A549 (cell line): ENCODE measurements at regions not wholly inside any gene's neighbourhood (a gene's known extent, or its start where the extent isn't known, plus 50 kb on each side); places are given as distances from the start of the nearest gene placed in this dataset.
A peak's percentile ranks its signal among the peaks of the same experiment; 100 is the strongest.
"Not testable (repeated sequence)": the region's sequence is repeated elsewhere in the genome, so short reads cannot be mapped to it uniquely, and the experiment has no call there.

Experiments used
- ATAC-seq, 2 experiments: fragments of 200-7000 bp in 1 of 2; fragments of >200 bp in 1 of 2; cut with Nextera tagmentation in 1 of 2; cut with Tn5 transposase in 1 of 2; 3 replicates each; pipeline versions ENCODE4 v1.8.0 to v1.9.1; 2018 to 2020; ENCODE audit warnings: mild to moderate bottlenecking in 1 of 2, moderate library complexity in 1 of 2
- CTCF ChIA-PET: fragments of 300-600 bp; sonication (Branson Sonifier 250); formaldehyde crosslinking; extraction: SDS; loops from one replicate; lab custom pipeline; 2021; ENCODE audit warnings: antibody characterized with exemption, inconsistent platforms; lab: Yijun Ruan, JAX
- POLR2A ChIA-PET: fragments of 350-600 bp; formaldehyde crosslinking; extraction: SDS; loops from one replicate; lab custom pipeline; 2021; ENCODE audit warnings: antibody characterized with exemption, inconsistent platforms; lab: Yijun Ruan, JAX
- DNase-seq, 2 experiments: peaks; one replicate each; pipeline versions ENCODE4 v3.0.0 to v3.0.0-alpha.2; 2011 to 2016; ENCODE audit warnings: low read depth in 1 of 2, low spot score in 1 of 2
- FAIRE-seq: peaks from 2 replicates; lab custom pipeline; 2011; peaks lifted over from hg19 to GRCh38; lab: Jason Lieb, UNC
- H3K27ac ChIP-seq, 2 experiments: fragments of >200 bp; sonication (Bioruptor Twin); formaldehyde crosslinking; 3 replicates each; pipeline ENCODE4 v1.5.1; 2016 to 2017
- H3K4me1 ChIP-seq: fragments of >200 bp; sonication (Bioruptor Twin); formaldehyde crosslinking; 3 replicates; pipeline ENCODE4 v1.6.1; 2016
- H3K4me2 ChIP-seq: fragments of >200 bp; sonication (Bioruptor Twin); formaldehyde crosslinking; 3 replicates; pipeline ENCODE4 v1.6.1; 2016
- H3K4me3 ChIP-seq: fragments of >200 bp; sonication (Bioruptor Twin); formaldehyde crosslinking; 3 replicates; pipeline ENCODE4 v1.5.1; 2016
- H3K9me3 ChIP-seq: fragments of >200 bp; sonication (Bioruptor Twin); formaldehyde crosslinking; 3 replicates; pipeline ENCODE4 v1.6.1; 2016
- CBX2 ChIP-seq: fragments of 200-600 bp; sonication (generic); IDR thresholded peaks from 2 replicates; pipeline ENCODE4 v1.6.1; 2016; ENCODE audit warnings: low read depth, mild to moderate bottlenecking, borderline replicate concordance
- CHD2 ChIP-seq: fragments of 150-350 bp; IDR thresholded peaks from 2 replicates; pipeline ENCODE4 v1.6.1; 2014; ENCODE audit warnings: low read length; ENCODE audit not compliant: partially characterized antibody
- EHMT2 ChIP-seq: fragments of 200-600 bp; sonication (generic); IDR thresholded peaks from 2 replicates; pipeline ENCODE4 v1.6.1; 2016; ENCODE audit warnings: antibody characterized with exemption, low read depth, mild to moderate bottlenecking, moderate library complexity
- EP300 ChIP-seq, 2 experiments: fragments of >200 bp; sonication (Bioruptor Twin); formaldehyde crosslinking; IDR thresholded peaks; 2 replicates in 1 of 2; 3 replicates in 1 of 2; pipeline ENCODE4 v1.6.1; 2016 to 2017
- ESRRA ChIP-seq: fragments of 150-350 bp; IDR thresholded peaks from 2 replicates; pipeline ENCODE4 v1.6.1; 2014; ENCODE audit warnings: mild to moderate bottlenecking, low read length, borderline replicate concordance
- FOSB ChIP-seq: fragments of 250-450 bp; sonication (Bioruptor Pico); IDR thresholded peaks from 2 replicates; pipeline ENCODE4 v1.5.0; 2020; ENCODE audit warnings: mild to moderate bottlenecking, moderate library complexity
- FOSL2 ChIP-seq, 2 experiments: fragments of 450-650 bp in 1 of 2; fragments of >200 bp in 1 of 2; sonication (Bioruptor Twin) in 1 of 2; formaldehyde crosslinking; IDR thresholded peaks; 2 replicates each; pipeline versions ENCODE4 v1.5.0 to v1.6.1; 2016 to 2020; ENCODE audit warnings: mild to moderate bottlenecking in 1 of 2, moderate library complexity in 1 of 2
- FOXS1 ChIP-seq: fragments of 250-450 bp; sonication (Bioruptor Pico); IDR thresholded peaks from 2 replicates; pipeline ENCODE4 v1.5.0; 2020; ENCODE audit warnings: mild to moderate bottlenecking, moderate library complexity
- GATA3 ChIP-seq: IDR thresholded peaks from 2 replicates; pipeline ENCODE4 v1.6.1; 2012; ENCODE audit warnings: borderline replicate concordance
- HES2 ChIP-seq: fragments of >200 bp; sonication (Bioruptor Twin); formaldehyde crosslinking; IDR thresholded peaks from 2 replicates; pipeline ENCODE4 v1.6.1; 2016
- HEYL ChIP-seq: fragments of 250-450 bp; sonication (Bioruptor Pico); IDR thresholded peaks from 2 replicates; pipeline ENCODE4 v1.8.0; 2021; ENCODE audit warnings: mild to moderate bottlenecking, moderate library complexity
- HMGXB4 ChIP-seq: fragments of 250-450 bp; sonication (Bioruptor Pico); IDR thresholded peaks from 2 replicates; pipeline ENCODE4 v1.5.0; 2021; ENCODE audit warnings: mild to moderate bottlenecking, moderate library complexity, borderline replicate concordance
- JUN ChIP-seq, 2 experiments: fragments of >200 bp; sonication (Bioruptor Twin); formaldehyde crosslinking; IDR thresholded peaks; 2 replicates in 1 of 2; 3 replicates in 1 of 2; pipeline ENCODE4 v1.6.1; 2016 to 2017
- MAFK ChIP-seq: fragments of 450-650 bp; IDR thresholded peaks from 2 replicates; pipeline ENCODE4 v1.6.1; 2014; ENCODE audit not compliant: partially characterized antibody
- NR3C1 ChIP-seq: fragments of >200 bp; sonication (Bioruptor Twin); formaldehyde crosslinking; IDR thresholded peaks from 3 replicates; pipeline ENCODE4 v1.6.1; 2017
- PHF8 ChIP-seq: fragments of 200-600 bp; sonication (generic); IDR thresholded peaks from 2 replicates; pipeline ENCODE4 v1.6.1; 2016; ENCODE audit warnings: low read depth, mild to moderate bottlenecking, antibody characterized with exemption, moderate library complexity, borderline replicate concordance
- POLR2AphosphoS2 ChIP-seq: conservative IDR thresholded peaks from 2 replicates; pipeline ENCODE4 v1.6.1; 2012; ENCODE audit warnings: low read length, improper control_type of control experiment, inconsistent platforms
- RARB ChIP-seq: fragments of 250-450 bp; sonication (Bioruptor Pico); IDR thresholded peaks from 2 replicates; pipeline ENCODE4 v1.8.0; 2021; ENCODE audit warnings: mild to moderate bottlenecking, moderate library complexity
- RCOR1 ChIP-seq: fragments of 150-350 bp; IDR thresholded peaks from 2 replicates; pipeline ENCODE4 v1.6.1; 2014; ENCODE audit warnings: antibody characterized with exemption, low read length, low read depth
- REST ChIP-seq: fragments of 200-600 bp; sonication (generic); IDR thresholded peaks from 2 replicates; pipeline ENCODE4 v1.6.1; 2016; ENCODE audit warnings: antibody characterized with exemption, mild to moderate bottlenecking, moderate library complexity
- TP53 ChIP-seq: fragments of 250-450 bp; sonication (Bioruptor Pico); IDR thresholded peaks from 2 replicates; pipeline ENCODE4 v1.5.0; 2021; ENCODE audit warnings: mild to moderate bottlenecking, moderate library complexity
- USF2 ChIP-seq: fragments of 450-650 bp; IDR thresholded peaks from 2 replicates; pipeline ENCODE4 v1.6.1; 2014; ENCODE audit warnings: antibody characterized with exemption
- ZC3H11A ChIP-seq: fragments of 450-650 bp; IDR thresholded peaks from 2 replicates; pipeline ENCODE4 v1.6.1; 2014; ENCODE audit warnings: antibody characterized with exemption, mild to moderate bottlenecking
- WGBS: methylation state at CpG from one replicate; pipeline ENCODE4 v1.1.6; 2017; ENCODE audit errors: missing lambda C conversion rate; 5-methylcytosine and 5-hydroxymethylcytosine counted together

- H3K4me1 ChIP-seq: no peaks in the 10 kb centered on the region
- no peaks in the 10 kb centered on the region for H3K9me3 ChIP-seq
- FAIRE-seq (no peak), DNase-seq (no peak), ATAC-seq (no peak)
- H3K27ac ChIP-seq: no peak overlapping the region
- ChIA-PET POLR2A (no interaction called here), CTCF (no interaction called here)
- no peak overlapping the region for H3K4me3 ChIP-seq
- TF ChIP-seq TP53 (no peak), PHF8 (no peak), RARB (CRISPR knock-in tag) (no peak), POLR2AphosphoS2 (no peak), EP300 (IDR thresholded peaks at IDR 0.05) (no peak), NR3C1 (no peak), FOXS1 (CRISPR knock-in tag) (no peak)
- H3K4me2 ChIP-seq: no peak overlapping the region
- 26% methylated on average over 2 of the region's 2 CpGs for WGBS
Observed at GRCh38 chr1:190940951-190941350, 463.3 kb upstream of the BRINP3 start.

GRCh38 chr1:190942475-190942874 is 464.8 kb upstream of the BRINP3 start:
- no peak overlapping the region for H3K27ac ChIP-seq
- DNase-seq (no peak), ATAC-seq (no peak), FAIRE-seq (no peak)
- WGBS: 32% methylated on average over 3 of the region's 3 CpGs
- POLR2A ChIA-PET: no interaction called here
- CTCF ChIA-PET: no interaction called here
- no peaks in the 10 kb centered on the region for H3K4me1 ChIP-seq
- no peak for TF ChIP-seq HES2
- no peak for TF ChIP-seq CBX2
- TF ChIP-seq ZC3H11A: no peak
- no peak for TF ChIP-seq USF2
- TF ChIP-seq HMGXB4 (CRISPR knock-in tag): no peak
- no peak for TF ChIP-seq FOXS1 (CRISPR knock-in tag)
- no peak for TF ChIP-seq CHD2
- TF ChIP-seq TP53: no peak
- TF ChIP-seq HEYL (CRISPR knock-in tag): no peak
- TF ChIP-seq ESRRA: no peak
- TF ChIP-seq FOSB (CRISPR knock-in tag): no peak
- TF ChIP-seq EHMT2: no peak
- no peaks in the 10 kb centered on the region for H3K9me3 ChIP-seq
- H3K4me3 ChIP-seq: no peak overlapping the region
- H3K4me2 ChIP-seq: no peak overlapping the region

- H3K27ac ChIP-seq, DNase-seq, H3K9me3 ChIP-seq, H3K4me2 ChIP-seq, H3K4me1 ChIP-seq, POLR2A ChIA-PET, H3K4me3 ChIP-seq, ATAC-seq, FAIRE-seq: not testable (repeated sequence)
- peak; percentile 56 for TF ChIP-seq ZC3H11A
- CTCF ChIA-PET: interaction anchor here (0.6 kb wide), 1 partner anchor 1250 kb away, joined by 4 read pairs; no protein-coding TSS in a partner anchor
- WGBS: 40% methylated on average over 5 of the region's 5 CpGs
Observed at GRCh38 chr1:190943722-190944121, 466.1 kb upstream of the BRINP3 start.

GRCh38 chr1:190949939-190950338 is 472.3 kb upstream of the BRINP3 start:
- no peak for DNase-seq
- no peaks in the 10 kb centered on the region for H3K9me3 ChIP-seq
- WGBS: 21% methylated on average over 5 of the region's 5 CpGs
- CTCF ChIA-PET: no interaction called here
- no peaks in the 10 kb centered on the region for H3K4me1 ChIP-seq
- no peak for ATAC-seq
- no peak overlapping the region for H3K4me3 ChIP-seq
- FAIRE-seq: no peak
- H3K27ac ChIP-seq: no peak overlapping the region
- POLR2A ChIA-PET: no interaction called here
- no peak overlapping the region for H3K4me2 ChIP-seq
- TF ChIP-seq REST (no peak), JUN (IDR thresholded peaks at IDR 0.05) (no peak), FOSL2 (IDR thresholded peaks at IDR 0.05) (no peak), FOSL2 (CRISPR knock-in tag; IDR thresholded peaks at IDR 0.05) (no peak), MAFK (no peak), RCOR1 (no peak), GATA3 (no peak), CHD2 (no peak), HMGXB4 (CRISPR knock-in tag) (no peak), EHMT2 (no peak)
